Upper lobe of right lung (tissue), 1 donor: ENCODE measurements at regions not wholly inside any gene's neighbourhood (a gene's known extent, or its start where the extent isn't known, plus 50 kb on each side); places are given as distances from the start of the nearest gene placed in this dataset.

ENCODE experiments used
- ATAC-seq: fragments of 200-7000 bp; cut with Tn5 transposase; one replicate; pipeline ENCODE4 v1.9.1; 2020; ENCODE audit warnings: mild to moderate bottlenecking, moderate library complexity
- DNase-seq: peaks from one replicate; pipeline ENCODE4 v3.0.0-alpha.2; 2020
- H3K27ac ChIP-seq: fragments of 200-600 bp; one replicate; pipeline ENCODE4 v1.8.0; 2022
- H3K27me3 ChIP-seq: fragments of 200-600 bp; one replicate; pipeline ENCODE4 v1.8.0; 2022; ENCODE audit warnings: mild to moderate bottlenecking
- H3K36me3 ChIP-seq: fragments of 200-600 bp; one replicate; pipeline ENCODE4 v1.8.0; 2022
- H3K4me1 ChIP-seq: fragments of 200-600 bp; one replicate; pipeline ENCODE4 v1.8.0; 2022
- H3K4me3 ChIP-seq: fragments of 200-600 bp; one replicate; pipeline ENCODE4 v1.8.0; 2022; ENCODE audit warnings: mild to moderate bottlenecking
- H3K9me3 ChIP-seq: fragments of 200-600 bp; one replicate; pipeline ENCODE4 v1.8.0; 2022
- CTCF ChIP-seq: fragments of 200-600 bp; IDR thresholded peaks from one replicate; pipeline ENCODE4 v1.8.0; 2022; ENCODE audit warnings: antibody characterized with exemption
- intact Hi-C: fragments of 100-400 bp; cut with DNase I; formaldehyde crosslinking; loops from one replicate; pipeline ENCODE4 v1.11.0; 2022
- donor health status: DM: no; HTN: yes; CAD: no; lungs with severe emphysema.

GRCh38 chr3:99186016-99186415 is 284.5 kb upstream of the DCBLD2 start:
- Histone ChIP-seq H3K36me3 (no peaks in the 10 kb centered on the region), H3K27ac (no peak overlapping the region), H3K9me3 (no peaks in the 10 kb centered on the region), H3K27me3 (no peaks in the 10 kb centered on the region), H3K4me1 (no peaks in the 10 kb centered on the region), H3K4me3 (no peak overlapping the region)
- no peak for TF ChIP-seq CTCF
- intact Hi-C loops = no loop called here
- no peak for ATAC-seq
- DNase-seq = no peak

DNA sequence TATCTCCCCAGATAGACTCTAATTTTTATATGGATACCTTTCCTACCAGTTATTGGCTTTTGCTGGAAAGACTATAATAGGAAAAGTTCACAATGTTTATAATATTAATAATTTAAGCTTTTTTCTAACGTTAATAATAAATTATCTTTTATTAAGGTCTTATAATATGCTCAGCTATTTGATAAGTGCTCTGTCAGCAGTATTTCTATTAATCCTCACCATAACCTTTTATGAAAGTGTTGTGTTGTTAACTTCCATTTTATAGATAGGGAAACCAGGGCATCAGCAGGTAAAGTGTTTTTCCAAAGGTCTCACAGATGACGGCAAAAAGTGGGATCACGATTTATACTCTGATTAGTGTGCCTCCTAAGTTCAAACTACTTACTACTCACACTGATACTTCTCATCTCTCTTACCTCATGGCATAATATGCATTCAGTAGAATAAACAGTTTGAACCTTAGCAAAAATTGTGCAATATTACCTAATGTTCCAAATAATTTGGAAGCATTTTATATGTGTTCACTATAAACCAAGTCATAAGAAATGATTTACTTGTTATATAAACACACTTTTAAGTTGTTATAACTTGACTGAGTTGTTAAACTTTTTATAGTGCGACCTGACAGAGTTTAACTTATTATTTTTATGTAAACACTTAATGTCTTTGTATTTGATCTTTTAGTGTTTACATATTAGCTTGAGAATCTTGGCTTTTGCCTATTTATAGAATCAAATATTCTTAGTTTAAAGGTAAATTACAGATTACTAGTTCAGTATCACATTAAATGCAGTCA is 274.9 kb upstream of the DCBLD2 start:
- H3K4me1 ChIP-seq = no peaks in the 10 kb centered on the region
- no peak for TF ChIP-seq CTCF
- intact Hi-C loops = no loop called here
- ATAC-seq = no peak
- no peak overlapping the region for H3K27ac ChIP-seq
- H3K36me3 ChIP-seq = no peaks in the 10 kb centered on the region
- no peak for DNase-seq
- no peak overlapping the region for H3K4me3 ChIP-seq
- no peaks in the 10 kb centered on the region for H3K9me3 ChIP-seq
- H3K27me3 ChIP-seq = no peaks in the 10 kb centered on the region

DNA sequence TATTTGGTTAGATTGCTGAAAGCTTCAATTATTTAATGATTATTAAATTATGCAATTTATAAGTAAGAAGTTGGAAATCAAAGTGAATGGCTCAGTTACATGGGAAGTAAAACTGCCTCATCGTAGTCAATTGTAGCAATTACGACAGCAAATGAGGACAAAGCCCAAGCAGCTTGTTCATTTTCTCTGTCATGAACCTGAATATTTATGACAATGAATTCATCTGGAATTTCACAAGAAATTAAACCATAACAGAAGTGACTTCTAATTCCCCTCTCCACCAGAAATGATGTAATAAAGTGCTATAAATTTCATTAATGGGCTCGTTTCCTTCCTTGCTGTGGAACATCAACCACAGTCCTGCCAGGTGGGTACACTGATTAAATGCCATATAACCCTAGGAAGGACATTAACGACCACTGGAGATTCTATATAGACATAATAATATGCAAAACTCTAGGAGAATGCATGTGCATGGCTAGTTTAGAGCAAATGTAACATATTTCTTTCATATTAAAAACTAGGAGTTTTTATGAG is 273.8 kb upstream of the DCBLD2 start:
- no peak for TF ChIP-seq CTCF
- DNase-seq (no peak), ATAC-seq (no peak)
- Histone ChIP-seq H3K27me3 (no peaks in the 10 kb centered on the region), H3K4me3 (no peak overlapping the region), H3K27ac (no peak overlapping the region), H3K9me3 (no peaks in the 10 kb centered on the region), H3K36me3 (no peaks in the 10 kb centered on the region), H3K4me1 (no peaks in the 10 kb centered on the region)
- intact Hi-C loops = no loop called here

DNA sequence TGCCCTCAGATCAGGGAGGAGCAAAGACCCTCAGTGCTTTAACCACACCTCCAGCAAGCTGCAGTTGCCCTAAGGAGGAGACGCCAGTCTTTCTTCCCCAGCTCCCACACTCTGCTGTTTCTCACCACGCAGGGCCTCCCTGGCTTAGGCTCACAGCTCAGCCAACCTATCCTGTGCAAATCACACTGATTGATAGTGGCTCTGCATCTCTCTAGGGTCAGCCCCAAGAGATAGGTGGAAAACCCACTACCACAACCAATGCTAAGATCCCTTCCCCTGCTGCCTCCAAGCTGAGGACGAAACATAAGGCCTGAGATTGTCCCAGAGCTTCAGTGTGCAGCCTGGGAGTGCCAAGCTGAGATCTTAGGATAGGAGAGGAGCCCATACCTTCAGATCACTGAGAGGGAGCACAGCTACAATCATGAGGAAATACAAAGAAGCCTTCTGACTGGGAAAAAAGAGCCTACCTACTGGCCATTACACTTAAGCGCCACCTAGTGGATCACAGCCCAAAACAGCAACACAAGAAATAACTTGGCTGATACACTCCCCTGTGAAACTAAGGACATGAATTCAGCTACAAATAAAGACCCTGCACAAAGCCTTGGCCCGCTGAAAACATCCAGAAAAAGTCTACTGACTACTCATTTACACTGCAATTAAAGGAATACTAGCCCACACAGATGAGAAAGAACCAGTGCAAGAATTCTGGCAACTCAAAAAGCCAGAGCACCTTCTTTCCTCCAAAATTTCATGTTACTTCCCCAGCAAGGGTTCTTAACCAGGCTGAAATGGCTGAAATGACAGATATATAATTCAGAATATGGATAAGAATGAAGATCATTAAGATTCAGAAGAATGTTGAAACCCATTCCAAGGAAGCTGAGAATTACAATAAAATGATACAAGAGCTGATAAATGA is 271.5 kb upstream of the DCBLD2 start:
- Histone ChIP-seq H3K9me3 (no peaks in the 10 kb centered on the region), H3K36me3 (no peaks in the 10 kb centered on the region), H3K27ac (no peak overlapping the region), H3K27me3 (no peaks in the 10 kb centered on the region), H3K4me1 (no peaks in the 10 kb centered on the region), H3K4me3 (no peak overlapping the region)
- peak; percentile 64 for TF ChIP-seq CTCF
- intact Hi-C loops = no loop called here
- ATAC-seq = peak; percentile 88
- DNase-seq = peak; percentile 47

GRCh38 chr3:99171800-99172199 is 270.3 kb upstream of the DCBLD2 start:
- intact Hi-C loops = no loop called here
- no peaks in the 10 kb centered on the region for H3K4me1 ChIP-seq
- no peak for TF ChIP-seq CTCF
- no peaks in the 10 kb centered on the region for H3K9me3 ChIP-seq
- no peak overlapping the region for H3K27ac ChIP-seq
- ATAC-seq (peak; percentile 19), DNase-seq (no peak)
- H3K36me3 ChIP-seq = no peaks in the 10 kb centered on the region
- H3K4me3 ChIP-seq = no peak overlapping the region
- H3K27me3 ChIP-seq = no peaks in the 10 kb centered on the region
